ENCODE measurements at regions not wholly inside any gene's neighbourhood (a gene's known extent, or its start where the extent isn't known, plus 50 kb on each side); places are given as distances from the start of the nearest gene placed in this dataset.

DNA sequence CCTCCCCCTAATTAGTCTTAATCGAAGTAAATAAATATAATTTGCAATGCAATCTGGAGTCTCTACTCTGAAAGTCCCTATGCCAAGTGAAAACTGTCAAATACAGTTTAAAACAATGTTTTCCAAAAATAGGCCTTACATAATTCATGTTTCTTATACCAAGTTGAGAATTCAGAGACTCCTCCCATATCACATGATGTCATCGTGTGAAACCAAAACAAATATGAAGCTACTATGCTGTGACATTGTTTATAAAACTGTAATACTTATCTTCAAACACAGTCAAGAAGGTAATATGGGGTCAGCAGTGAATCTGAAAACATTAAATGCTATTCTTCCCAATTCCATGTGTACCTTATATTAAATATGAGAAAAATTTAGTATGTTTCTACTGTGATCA is 940.2 kb upstream of the FANCL start:
- TF ChIP-seq, protein P1, sequence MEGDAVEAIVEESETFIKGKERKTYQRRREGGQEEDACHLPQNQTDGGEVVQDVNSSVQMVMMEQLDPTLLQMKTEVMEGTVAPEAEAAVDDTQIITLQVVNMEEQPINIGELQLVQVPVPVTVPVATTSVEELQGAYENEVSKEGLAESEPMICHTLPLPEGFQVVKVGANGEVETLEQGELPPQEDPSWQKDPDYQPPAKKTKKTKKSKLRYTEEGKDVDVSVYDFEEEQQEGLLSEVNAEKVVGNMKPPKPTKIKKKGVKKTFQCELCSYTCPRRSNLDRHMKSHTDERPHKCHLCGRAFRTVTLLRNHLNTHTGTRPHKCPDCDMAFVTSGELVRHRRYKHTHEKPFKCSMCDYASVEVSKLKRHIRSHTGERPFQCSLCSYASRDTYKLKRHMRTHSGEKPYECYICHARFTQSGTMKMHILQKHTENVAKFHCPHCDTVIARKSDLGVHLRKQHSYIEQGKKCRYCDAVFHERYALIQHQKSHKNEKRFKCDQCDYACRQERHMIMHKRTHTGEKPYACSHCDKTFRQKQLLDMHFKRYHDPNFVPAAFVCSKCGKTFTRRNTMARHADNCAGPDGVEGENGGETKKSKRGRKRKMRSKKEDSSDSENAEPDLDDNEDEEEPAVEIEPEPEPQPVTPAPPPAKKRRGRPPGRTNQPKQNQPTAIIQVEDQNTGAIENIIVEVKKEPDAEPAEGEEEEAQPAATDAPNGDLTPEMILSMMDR (IDR thresholded peaks at IDR 0.05): no peak
- no peak for TF ChIP-seq POLR2AphosphoS5 (IDR thresholded peaks at IDR 0.05)
